ENCODE measurements at regions not wholly inside any gene's neighbourhood (a gene's known extent, or its start where the extent isn't known, plus 50 kb on each side); places are given as distances from the start of the nearest gene placed in this dataset.

- DNase-seq (ENCODE audit: extremely low read depth, low read depth): no peak
- TF ChIP-seq CTCF (IDR thresholded peaks at IDR 0.05; ENCODE audit: low read depth, low read length, missing control alignments): no peak
- H3K4me3 ChIP-seq (replicated peaks; ENCODE audit: low read depth, low read length): no peak overlapping the region
Measured at GRCh38 chrX:118181030-118181429, 64.4 kb upstream of the KLHL13 start.

- H3K4me3 ChIP-seq (replicated peaks; ENCODE audit: low read depth, low read length): no peak overlapping the region
- no peak for TF ChIP-seq CTCF (IDR thresholded peaks at IDR 0.05; ENCODE audit: low read depth, low read length, missing control alignments)
- no peak for DNase-seq (ENCODE audit: extremely low read depth, low read depth)
Measured at GRCh38 chrX:118182025-118182424, 65.4 kb upstream of the KLHL13 start.

GRCh38 chrX:118182681-118183080 is 66.1 kb upstream of the KLHL13 start:
- TF ChIP-seq CTCF (IDR thresholded peaks at IDR 0.05; ENCODE audit: low read depth, low read length, missing control alignments): no peak
- H3K4me3 ChIP-seq (replicated peaks; ENCODE audit: low read depth, low read length): no peak overlapping the region
- DNase-seq (ENCODE audit: extremely low read depth, low read depth): no peak

- no peak overlapping the region for H3K4me3 ChIP-seq (replicated peaks; ENCODE audit: low read depth, low read length)
- TF ChIP-seq CTCF (IDR thresholded peaks at IDR 0.05; ENCODE audit: low read depth, low read length, missing control alignments): no peak
- DNase-seq (ENCODE audit: extremely low read depth, low read depth): no peak
Measured at GRCh38 chrX:118183606-118184005, 67.0 kb upstream of the KLHL13 start.

- no peak for DNase-seq (ENCODE audit: extremely low read depth, low read depth)
- TF ChIP-seq CTCF (IDR thresholded peaks at IDR 0.05; ENCODE audit: low read depth, low read length, missing control alignments): no peak
- no peak overlapping the region for H3K4me3 ChIP-seq (replicated peaks; ENCODE audit: low read depth, low read length)
Measured at GRCh38 chrX:118187100-118187499, 70.5 kb upstream of the KLHL13 start.

- TF ChIP-seq CTCF (IDR thresholded peaks at IDR 0.05; ENCODE audit: low read depth, low read length, missing control alignments): no peak
- DNase-seq (ENCODE audit: extremely low read depth, low read depth): no peak
- H3K4me3 ChIP-seq (replicated peaks; ENCODE audit: low read depth, low read length): no peak overlapping the region
Measured at GRCh38 chrX:118189000-118189399, 72.4 kb upstream of the KLHL13 start.

- no peak for DNase-seq (ENCODE audit: extremely low read depth, low read depth)
- TF ChIP-seq CTCF (IDR thresholded peaks at IDR 0.05; ENCODE audit: low read depth, low read length, missing control alignments): no peak
- no peak overlapping the region for H3K4me3 ChIP-seq (replicated peaks; ENCODE audit: low read depth, low read length)
Measured at GRCh38 chrX:118189628-118190027, 73.0 kb upstream of the KLHL13 start.

All from HFF-Myc (cell line).